ENCODE measurements at regions not wholly inside any gene's neighbourhood (a gene's known extent, or its start where the extent isn't known, plus 50 kb on each side); places are given as distances from the start of the nearest gene placed in this dataset.

- no peaks in the 10 kb centered on the region for H3K9me3 ChIP-seq
- no peaks in the 10 kb centered on the region for H3K4me1 ChIP-seq
- H3K4me3 ChIP-seq = no peak overlapping the region
- POLR2A ChIA-PET = no interaction called here
- WGBS (ENCODE audit: missing lambda C conversion rate) = 3% methylated on average over 1 of the region's 1 CpG
- no peak for DNase-seq (ENCODE audit: low read depth in 1 of 2, low spot score in 1 of 2)
- no peak for ATAC-seq
- H3K4me2 ChIP-seq = no peak overlapping the region
- CTCF ChIA-PET = no interaction called here
- TF ChIP-seq SREBF2 (IDR thresholded peaks at IDR 0.05) (no peak), RAD21 (conservative IDR thresholded peaks at IDR 0.05 in 1 of 2, IDR thresholded peaks at IDR 0.05 in 1 of 2) (no peak), KDM5A (IDR thresholded peaks at IDR 0.05) (no peak), HOXB5 (CRISPR knock-in tag; IDR thresholded peaks at IDR 0.05) (no peak), PHF8 (IDR thresholded peaks at IDR 0.05; ENCODE audit: borderline replicate concordance, low read depth) (no peak), MAZ (IDR thresholded peaks at IDR 0.05; ENCODE audit: borderline replicate concordance, low read depth, low read length) (no peak), SMC3 (IDR thresholded peaks at IDR 0.05) (no peak), JUNB (IDR thresholded peaks at IDR 0.05) (no peak), HOXA7 (CRISPR knock-in tag; IDR thresholded peaks at IDR 0.05) (no peak), HEYL (CRISPR knock-in tag; IDR thresholded peaks at IDR 0.05) (no peak), FOXS1 (CRISPR knock-in tag; IDR thresholded peaks at IDR 0.05) (no peak), NPAS2 (CRISPR knock-in tag; IDR thresholded peaks at IDR 0.05; ENCODE audit: borderline replicate concordance) (no peak), RCOR1 (IDR thresholded peaks at IDR 0.05; ENCODE audit: low read depth, low read length) (no peak), BCL3 (IDR thresholded peaks at IDR 0.05) (no peak), CBX8 (IDR thresholded peaks at IDR 0.05) (no peak), RFX5 (IDR thresholded peaks at IDR 0.05) (no peak), USF2 (IDR thresholded peaks at IDR 0.05) (no peak), CTCF (IDR thresholded peaks at IDR 0.05) (no peak), EHMT2 (IDR thresholded peaks at IDR 0.05; ENCODE audit: low read depth) (no peak), ZFP36 (IDR thresholded peaks at IDR 0.05; ENCODE audit: borderline replicate concordance, partially characterized antibody) (no peak)
- FAIRE-seq = no peak
- no peak overlapping the region for H3K27ac ChIP-seq
These were observed 367.4 kb downstream of the ZBBX start for GRCh38 chr3:167012691-167013090.

- no peak overlapping the region for H3K4me2 ChIP-seq
- no peak for TF ChIP-seq RARB (CRISPR knock-in tag; IDR thresholded peaks at IDR 0.05)
- no peak for TF ChIP-seq SREBF2 (IDR thresholded peaks at IDR 0.05)
- TF ChIP-seq MAZ (IDR thresholded peaks at IDR 0.05; ENCODE audit: borderline replicate concordance, low read depth, low read length) = no peak
- TF ChIP-seq NR3C1 (IDR thresholded peaks at IDR 0.05) = no peak
- no peak for TF ChIP-seq ESRRA (IDR thresholded peaks at IDR 0.05; ENCODE audit: borderline replicate concordance, low read length)
- no peak for TF ChIP-seq JUN (IDR thresholded peaks at IDR 0.05)
- TF ChIP-seq FOSL2 (IDR thresholded peaks at IDR 0.05) = no peak
- no peak for TF ChIP-seq FOSL2 (CRISPR knock-in tag; IDR thresholded peaks at IDR 0.05)
- TF ChIP-seq JUNB (IDR thresholded peaks at IDR 0.05) = no peak
- H3K4me3 ChIP-seq = no peak overlapping the region
- ChIA-PET POLR2A (no interaction called here), CTCF (no interaction called here)
- no peak overlapping the region for H3K27ac ChIP-seq
- DNase-seq (ENCODE audit: low read depth in 1 of 2, low spot score in 1 of 2) (no peak), ATAC-seq (no peak), FAIRE-seq (no peak)
- no peaks in the 10 kb centered on the region for H3K9me3 ChIP-seq
- H3K4me1 ChIP-seq = no peaks in the 10 kb centered on the region
These were observed 371.3 kb downstream of the ZBBX start for GRCh38 chr3:167008791-167009190.
